ENCODE measurements at regions not wholly inside any gene's neighbourhood (a gene's known extent, or its start where the extent isn't known, plus 50 kb on each side); places are given as distances from the start of the nearest gene placed in this dataset.
"Not testable (repeated sequence)": the region's sequence is repeated elsewhere in the genome, so short reads cannot be mapped to it uniquely, and the experiment has no call there.

DNA sequence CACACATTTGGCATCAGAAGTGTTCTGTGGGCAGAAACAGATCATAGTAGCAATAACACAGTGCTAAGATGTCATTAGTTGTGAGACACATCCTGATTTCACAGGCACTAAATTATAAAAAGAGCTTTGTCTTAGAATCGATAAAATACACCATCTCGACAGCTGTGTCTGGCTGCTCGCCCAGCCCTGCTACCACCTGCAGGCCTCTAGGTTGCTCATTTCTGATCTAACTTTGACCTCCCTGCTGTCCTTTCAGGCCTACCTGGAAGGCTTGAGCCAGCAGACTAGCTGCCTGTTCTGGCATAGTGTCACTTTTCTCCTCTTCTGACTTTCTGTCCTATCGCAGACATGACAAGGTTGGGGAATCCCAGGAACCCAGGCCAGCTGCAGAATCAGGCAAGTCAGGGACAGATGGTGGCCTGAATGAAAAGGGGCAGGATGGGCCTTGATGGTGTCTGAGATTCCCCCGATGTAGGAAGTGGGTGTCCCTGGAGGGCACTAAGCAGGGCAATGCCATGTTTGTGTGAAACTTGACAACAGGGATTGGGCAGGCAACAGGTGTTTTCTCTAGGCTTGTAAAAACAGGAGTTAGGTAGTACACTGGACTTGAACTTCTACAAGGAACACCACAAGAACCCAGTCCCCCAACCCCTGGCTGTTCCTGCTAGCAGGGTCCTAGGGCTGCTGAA, 66.6 kb upstream of the RHOU start:
- DNase-seq: no peak

DNA sequence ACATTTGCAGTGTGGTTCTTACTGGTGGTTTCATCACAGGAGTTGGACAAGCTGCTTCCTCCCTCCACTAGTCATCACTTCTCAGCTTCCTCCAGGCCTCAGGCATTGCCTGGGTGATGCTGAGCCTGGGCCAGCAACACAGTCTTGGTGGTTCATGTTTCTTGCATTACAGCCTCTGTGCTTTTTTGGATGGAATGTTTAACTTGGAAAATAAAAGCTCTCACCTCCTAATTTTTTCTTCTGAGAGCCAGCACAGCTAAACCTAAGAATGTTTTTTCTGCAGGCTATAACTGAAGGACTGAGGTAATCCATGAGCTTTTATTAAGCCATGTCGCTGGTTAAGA, 66.1 kb upstream of the RHOU start:
- DNase-seq: no peak

DNA sequence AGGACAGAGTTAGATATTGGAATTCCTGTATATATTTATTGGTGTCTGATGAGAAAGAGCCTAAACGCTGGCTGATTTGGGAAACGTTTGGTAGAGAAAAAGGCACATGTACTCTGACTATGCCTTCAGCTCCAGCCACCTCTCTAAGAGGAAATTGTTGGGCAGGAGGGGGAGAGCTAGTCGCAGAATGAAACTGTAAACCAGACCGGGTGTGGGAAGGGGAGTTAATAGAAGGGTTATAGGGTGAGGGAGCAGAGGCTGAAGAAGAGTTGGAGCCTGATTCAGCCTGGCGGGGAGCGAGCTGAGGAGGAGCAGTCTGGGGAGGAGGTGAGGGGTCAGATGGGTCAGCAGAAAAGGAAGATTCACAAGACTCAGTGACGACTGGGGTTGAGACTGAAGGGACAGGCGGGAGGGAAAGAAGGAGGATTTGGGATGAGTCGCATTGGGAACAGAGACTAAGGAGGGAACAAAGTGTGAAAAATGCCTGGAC, 54.2 kb upstream of the RHOU start:
- not testable (repeated sequence) for DNase-seq

DNA sequence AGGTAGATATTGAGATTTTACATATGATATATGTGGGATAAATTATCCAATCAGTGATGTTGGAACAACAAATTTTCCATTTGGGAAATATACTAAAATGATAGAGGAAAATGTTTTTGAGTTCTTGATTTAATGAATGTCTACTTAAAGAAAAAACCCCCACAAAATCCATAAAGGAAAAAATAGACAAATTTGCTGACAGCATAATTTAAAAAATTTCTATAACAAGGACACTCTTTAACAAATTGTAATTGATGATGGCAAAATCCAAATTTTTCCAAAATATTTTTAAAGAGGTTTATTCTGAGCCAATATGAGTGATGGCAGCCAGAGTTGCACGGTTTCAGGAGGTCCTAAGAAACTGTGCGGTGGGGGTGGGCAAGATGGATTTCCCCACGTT, 51.9 kb upstream of the RHOU start:
- no peak for DNase-seq

DNA sequence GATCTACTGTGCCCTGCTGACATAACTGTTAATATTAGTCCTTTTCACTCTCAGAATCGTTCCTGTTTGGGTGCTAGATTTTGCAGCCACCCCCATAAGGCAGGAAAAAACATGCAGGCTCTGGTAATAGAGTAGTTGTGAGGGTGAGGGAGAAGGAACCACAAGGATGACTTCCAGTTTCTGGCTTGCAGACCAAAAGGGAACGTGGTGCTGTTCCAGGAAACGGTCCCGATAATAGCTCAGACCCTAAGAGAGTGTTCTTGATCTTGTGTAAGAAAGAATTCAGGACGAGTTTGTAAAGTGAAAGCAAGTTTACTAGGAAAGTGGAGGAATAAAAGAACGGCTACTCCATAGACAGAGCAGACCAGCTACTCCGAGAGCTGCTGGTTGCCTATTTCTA, 50.7 kb upstream of the RHOU start:
- DNase-seq: no peak

DNA sequence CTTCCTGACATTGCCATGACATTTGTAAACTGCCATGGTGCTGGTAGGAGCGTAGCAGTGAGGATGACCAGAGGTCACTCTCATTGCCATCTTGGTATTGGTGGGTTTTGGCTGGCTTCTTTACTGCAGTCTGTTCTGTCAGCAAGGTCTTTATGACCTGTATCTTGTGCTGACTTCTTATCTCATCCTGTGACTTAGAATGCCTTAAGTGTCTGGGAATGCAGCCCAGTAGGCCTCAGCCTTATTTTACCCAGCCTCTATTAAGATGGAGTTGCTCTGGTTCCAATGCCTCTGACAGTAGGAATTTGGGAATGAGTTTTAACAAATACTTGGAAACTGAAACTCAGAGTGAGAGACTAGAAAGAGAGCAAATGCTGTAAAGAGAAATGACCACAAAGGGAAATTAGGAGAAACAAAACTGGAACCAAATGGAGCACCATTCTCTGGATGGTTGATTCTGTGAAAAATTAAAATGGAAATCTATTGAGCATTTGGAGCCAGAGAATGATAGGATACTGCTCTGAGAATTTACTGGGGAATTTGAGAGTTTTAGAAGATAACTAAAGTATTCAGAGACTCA, 50.1 kb upstream of the RHOU start:
- no peak for DNase-seq

Measured in nucleus accumbens (tissue), 56 donors.